GOT3 (cell line): ENCODE measurements at regions not wholly inside any gene's neighbourhood (a gene's known extent, or its start where the extent isn't known, plus 50 kb on each side); places are given as distances from the start of the nearest gene placed in this dataset.
"Not testable (repeated sequence)": the region's sequence is repeated elsewhere in the genome, so short reads cannot be mapped to it uniquely, and the experiment has no call there.

Experiments used
- DNase-seq: peaks from one replicate; lab custom pipeline; 2025; ENCODE audit warnings: mixed read lengths; lab: John Stamatoyannopoulos, UW

DNA sequence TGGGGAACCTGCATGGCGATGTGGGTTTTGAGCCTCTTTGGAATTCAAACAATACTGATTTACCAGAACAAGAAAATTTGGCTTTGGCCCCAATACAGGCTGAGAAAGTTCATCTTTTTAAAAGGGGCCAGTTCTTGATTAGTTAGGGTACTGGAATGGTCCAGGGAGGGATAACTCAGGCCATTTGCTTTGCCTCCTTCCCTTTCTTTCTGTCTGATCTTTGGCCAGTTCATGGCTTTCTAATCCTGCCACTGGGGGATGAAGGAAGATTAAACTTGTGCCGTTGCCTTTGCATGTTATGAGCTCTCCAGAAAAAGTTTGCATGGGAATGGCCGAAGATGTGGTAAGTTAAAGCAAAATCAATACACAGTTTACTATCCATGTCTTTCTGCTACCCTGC, 78.4 kb downstream of the ADAMTS15 start:
- DNase-seq = no peak

DNA sequence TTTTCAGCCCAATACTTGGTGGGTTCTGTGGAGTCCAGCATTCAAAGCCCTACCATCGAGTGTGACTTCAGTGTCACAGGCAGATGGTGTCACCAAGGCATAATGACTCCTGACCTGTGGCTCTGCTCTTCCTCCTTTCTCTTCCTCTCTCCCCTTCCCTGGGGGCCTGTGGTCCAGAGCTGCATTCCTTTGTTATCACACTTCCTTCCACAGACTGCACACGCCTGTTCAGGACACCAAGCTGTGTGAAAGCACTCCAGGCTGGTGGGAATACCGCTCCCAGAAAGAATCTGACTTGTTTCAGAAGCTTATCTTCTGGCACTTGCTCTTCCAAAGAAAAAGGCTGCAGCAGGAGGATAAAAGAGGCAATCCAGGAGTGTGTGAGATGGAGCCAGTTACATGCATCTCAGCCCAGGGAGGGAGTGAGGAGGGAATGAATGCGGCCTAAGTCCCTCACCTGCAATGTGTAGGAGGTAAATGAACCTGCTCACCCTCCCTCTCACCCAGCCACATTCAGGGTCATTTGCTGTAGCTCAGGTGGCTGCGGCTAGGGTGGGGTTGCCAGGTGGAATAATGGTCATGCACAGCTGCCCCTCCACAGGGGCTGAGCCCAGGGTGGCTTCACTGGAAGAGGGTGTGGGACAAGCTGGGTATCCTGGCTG, 79.3 kb downstream of the ADAMTS15 start:
- no peak for DNase-seq

DNA sequence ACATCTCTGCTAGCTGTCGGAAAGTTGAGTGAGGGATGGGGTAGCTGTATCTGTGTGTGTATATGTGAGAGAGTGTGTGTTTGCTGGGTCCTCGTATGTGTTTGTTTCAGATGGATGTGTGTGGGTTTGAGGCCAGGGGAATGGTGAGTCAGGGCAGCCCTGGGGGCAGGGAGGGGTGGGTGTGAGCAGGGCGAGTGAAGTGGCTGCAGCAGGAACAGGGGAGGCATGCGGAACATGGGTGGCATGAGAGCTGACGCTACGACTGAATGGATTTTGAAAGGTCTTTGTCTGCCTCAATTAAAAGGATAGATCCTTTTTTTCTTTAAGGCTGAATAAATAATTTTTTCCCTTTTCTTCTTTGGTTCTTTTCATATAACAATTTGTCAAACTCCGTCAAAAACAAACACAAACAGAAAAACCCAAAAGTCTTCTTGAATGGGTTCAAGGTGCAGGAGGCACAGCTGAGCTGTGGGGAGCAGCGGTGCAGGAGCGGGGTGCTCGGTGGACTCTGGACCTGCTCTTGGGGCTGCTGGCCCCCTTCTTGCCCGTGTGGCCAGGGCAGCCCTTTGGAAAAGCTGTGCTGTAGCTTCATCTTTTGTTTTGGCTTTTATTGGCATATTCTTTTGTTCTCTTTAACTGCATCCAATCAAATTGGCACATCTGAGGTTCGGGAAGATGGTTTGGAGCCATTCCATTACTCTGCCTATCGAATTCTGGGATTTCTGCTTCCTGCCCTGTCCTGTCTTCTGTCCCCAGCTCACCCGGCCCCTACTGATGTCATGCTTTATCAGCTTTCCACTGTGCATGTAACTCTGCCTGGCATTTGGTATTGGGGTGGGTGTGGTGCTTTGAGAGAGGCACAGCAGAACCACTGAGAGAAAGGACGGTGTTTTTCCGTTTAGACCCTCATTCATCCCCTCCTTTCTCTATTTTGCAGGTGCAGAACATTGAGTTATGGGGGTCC, 80.1 kb downstream of the ADAMTS15 start:
- DNase-seq = no peak

DNA sequence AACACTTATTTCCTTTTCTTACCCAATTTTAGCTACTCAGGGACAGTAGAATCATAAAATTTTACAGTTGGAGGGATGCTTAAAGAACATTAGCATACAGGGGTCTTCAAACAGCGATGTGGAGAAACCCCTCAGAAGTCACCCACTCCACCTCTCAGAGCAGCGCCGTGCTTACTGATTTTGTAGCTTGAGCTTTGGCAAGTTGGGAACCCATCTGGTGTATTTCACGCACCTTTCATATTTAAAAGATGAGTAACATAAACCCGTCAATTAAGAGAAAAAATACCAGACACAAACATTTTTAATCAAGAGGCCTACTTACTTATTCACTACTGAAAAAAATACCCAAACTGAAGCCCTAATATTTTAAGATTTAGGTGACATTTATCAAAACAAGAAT, 80.9 kb downstream of the ADAMTS15 start:
- no peak for DNase-seq

DNA sequence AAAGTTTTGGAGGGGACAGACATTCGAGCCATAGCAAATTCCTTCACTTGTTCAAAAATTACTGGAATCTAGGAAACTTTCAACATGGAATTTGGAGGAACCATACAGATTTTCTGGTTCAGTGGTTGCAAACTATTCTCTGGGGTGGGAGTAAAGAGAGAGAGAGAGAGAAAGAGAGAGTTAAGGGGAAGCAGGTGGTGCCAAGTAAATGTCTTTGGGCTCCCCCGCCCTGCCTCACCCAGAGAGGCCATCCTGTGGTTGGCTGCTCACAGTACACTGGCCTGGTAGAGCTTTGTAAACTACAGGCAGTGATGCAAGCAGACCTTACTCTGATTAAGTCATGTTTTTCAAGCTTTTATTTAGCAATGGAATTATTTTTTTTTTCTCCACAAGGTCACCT, 82.6 kb downstream of the ADAMTS15 start:
- DNase-seq = no peak

DNA sequence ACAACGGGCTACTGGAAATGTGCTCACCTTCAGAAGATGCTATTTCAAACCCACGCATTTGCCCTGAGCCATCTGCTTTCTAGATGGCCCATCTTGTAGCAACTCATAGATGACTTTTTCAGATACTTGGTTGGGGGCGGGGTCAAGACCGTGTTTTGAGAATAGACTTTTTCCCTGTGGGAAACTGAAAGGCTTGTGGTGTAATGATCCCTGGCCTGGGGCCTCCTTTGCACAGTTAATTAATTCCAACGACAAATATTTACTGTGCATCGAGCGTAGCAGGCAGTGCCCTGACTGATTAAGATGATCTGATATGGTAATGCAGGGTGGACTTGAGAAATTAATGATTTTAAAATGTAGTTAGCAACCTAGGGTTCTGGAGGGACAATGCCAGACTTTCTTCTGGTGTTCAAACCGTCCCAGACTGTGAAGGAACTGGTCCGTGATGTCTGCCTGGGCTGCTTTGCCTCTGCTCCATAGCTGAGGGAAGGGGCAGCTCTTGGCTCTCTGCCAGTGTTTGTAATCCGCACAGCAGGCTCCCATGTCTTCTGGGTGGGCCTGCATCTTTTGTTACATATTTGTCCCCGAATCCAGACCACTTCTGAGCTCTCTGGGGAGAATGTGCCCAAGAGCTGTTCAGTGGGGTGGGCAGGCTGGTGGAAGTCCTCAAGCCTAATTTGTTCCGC, 84.8 kb downstream of the ADAMTS15 start:
- no peak for DNase-seq

DNA sequence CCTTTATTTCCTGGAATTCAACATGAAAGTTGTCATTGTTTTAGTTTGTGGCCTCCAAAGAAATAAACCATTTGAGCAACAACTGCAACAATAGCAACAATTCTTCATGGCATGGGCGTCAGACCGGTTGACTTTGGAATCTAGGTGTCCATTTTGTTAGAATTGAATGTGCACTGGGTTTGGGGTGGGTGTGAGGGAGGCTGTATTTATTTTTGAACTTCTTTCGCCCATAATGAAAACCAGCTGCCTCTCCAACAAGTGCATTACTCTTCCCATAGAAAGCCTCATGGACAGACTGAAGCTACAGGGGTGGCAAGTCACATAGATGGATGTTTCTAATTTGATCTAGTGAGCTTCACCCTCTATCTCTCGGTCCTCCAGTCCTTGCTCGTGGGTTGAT, 85.4 kb downstream of the ADAMTS15 start:
- DNase-seq = no peak

DNA sequence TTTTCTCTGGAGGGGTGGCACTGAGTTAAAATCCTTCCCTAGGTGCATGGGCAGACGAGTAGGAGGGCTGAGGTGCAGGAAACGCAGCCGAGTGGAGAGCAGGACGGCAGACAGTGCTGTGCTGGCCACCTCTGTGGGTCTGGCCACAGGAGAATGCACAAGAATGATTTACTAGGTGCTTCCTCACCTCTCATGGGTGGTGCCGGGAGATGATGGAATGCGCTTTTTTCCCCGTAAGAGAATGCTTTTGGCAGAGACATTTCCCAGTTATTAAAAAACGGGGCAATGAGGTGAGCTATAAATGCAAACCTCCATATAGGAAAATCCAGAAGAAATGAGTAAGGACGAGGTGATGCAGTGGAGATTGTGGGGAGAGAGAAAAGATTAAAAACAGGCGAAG, 86.1 kb downstream of the ADAMTS15 start:
- no peak for DNase-seq

DNA sequence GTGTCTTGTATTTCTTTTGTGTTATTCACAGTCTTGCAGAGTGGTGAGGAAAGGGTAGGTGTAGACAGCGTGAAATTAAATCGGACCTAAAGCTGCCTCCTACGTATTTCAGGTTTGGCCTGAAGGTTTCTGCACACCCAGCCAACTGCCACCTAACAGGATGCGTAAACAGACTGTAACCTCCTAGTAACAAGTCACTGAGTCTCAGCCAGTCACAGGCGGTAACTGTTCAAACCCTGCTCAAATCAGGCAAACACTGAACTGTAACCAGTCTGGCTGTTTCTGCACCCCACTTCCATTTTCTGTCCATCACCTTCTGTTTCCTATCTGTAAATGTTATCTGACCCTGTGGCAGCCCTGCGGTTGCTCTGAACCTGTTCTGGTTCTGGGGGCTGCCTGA, 87.1 kb downstream of the ADAMTS15 start:
- DNase-seq = no peak

DNA sequence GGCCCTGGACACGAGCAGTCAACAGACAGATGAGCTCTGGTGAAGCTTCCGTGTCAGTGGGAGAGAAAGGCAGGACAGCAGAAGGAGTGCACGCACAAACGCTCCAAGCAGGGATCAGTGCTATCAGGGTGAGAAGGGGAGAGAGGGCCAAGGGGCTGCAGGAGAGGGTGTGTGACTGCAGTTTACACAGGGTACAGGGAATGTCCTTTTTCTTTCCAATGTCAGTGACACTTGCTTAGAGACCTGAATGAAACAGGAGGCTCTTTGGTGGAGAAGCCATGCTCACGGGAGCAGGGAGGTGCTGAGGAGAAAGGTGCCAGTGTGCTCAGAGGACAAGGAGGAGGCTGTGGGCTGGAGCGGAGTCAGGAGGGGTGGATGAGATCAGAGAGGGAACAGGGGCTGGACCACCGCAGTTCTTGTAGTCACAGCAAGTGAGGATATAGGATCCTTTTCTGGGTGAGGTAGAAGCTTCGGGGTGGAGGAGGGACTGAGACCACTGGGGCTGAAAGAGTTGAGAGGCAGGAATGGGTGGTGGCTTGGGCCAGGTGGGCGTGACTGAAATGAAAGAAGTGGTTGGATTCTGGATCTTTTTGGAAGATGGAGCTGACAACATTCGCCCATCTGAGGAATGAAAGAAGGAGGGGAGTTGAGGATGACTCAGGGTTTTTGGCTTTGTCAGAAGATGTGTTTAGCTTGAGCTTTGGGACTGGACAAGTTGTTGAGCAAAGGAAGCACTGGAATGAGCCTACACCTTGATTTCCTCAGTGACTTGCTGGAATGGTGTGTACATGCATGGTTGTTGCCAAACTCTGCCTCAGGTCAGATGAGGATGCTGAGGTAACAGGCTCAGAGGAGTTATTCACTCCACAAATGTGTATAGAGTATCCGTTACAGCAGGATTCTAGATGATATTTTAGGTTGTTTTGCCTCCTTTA, 87.9 kb downstream of the ADAMTS15 start:
- DNase-seq = no peak

DNA sequence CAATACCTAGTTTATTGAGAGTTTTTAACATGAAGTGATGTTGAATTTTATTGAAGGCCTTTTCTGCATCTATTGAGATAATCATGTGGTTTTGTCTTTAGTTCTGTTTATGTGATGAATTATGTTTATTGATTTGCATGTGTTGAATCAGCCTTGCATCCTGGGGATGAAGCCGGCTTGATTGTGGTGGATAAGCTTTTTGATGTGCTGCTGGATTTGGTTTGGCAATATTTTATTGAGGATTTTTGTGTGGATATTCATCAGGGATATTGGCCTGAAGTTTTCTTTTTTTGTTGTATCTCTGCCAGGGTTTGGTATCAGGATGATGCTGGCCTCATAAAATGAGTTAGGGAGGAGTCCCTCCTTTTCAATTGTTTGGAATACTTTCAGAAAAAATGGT, 91.2 kb downstream of the ADAMTS15 start:
- DNase-seq = not testable (repeated sequence)

DNA sequence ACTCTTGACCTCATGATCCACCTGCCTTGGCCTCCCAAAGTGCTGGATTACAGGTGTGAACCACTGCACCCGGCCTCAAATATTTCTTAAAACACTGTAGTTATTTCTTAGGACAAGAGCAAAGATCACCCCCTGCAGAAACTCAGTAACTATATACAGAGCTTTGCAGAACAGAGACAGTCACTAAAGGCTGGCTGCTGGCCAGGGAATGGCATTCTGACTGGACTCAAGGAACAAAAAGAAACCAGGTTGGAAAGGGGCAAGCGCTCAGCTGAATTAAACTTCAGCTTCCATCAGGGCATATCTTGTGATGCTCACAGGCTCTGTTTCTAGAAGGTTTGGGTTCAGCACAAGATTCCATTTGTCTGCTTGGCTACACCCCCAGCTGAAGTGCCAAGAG, 95.8 kb downstream of the ADAMTS15 start:
- DNase-seq = no peak

DNA sequence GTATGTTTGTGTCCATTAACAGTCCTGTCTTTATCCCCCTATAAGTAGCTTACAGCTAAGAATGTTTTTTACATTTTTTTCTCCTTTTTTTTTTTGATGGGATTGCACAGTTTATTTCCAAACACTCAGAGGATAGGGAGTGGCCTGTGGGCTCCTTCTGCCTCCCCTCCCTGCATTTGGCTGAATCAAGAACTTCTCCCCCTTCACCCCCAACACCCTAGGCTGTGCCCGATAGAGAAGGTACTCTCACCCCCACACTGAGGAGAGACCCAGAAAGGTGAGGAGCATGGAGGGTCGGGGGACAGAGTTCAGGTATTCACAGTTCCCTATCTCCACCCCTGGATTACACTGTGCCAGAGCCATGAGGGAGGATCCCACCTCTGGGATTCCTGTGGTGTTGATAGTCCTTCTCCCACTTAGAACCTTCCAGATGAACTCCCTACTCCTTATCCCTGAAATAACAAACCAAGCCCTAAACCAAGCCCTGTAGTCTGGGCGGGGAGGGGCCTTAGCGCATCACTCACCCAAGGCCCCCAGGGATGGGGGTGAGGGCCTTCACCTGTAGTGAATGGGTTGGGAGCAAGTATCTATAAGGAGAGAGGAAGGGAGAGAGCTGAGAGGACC, 97.1 kb downstream of the ADAMTS15 start:
- no peak for DNase-seq

DNA sequence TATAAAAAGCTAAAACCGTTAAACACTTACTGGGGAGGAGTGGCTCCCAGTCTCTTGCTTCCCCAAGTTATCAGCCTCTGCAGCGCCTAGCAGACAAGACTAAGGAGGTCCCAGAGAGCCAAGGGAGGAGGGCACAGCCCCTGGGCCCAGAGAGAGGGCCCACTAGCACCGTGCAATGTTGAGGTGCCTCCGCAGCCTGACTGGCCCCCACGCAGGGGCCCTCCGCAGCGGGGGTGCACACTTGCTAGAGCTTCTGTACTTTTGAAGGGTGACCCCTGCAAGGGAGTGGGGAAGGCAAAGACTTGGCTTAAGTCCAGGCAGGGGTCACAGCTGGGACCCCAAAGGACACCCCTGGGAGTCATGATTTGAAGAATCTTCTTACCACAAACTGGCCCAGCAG, 98.0 kb downstream of the ADAMTS15 start:
- no peak for DNase-seq

DNA sequence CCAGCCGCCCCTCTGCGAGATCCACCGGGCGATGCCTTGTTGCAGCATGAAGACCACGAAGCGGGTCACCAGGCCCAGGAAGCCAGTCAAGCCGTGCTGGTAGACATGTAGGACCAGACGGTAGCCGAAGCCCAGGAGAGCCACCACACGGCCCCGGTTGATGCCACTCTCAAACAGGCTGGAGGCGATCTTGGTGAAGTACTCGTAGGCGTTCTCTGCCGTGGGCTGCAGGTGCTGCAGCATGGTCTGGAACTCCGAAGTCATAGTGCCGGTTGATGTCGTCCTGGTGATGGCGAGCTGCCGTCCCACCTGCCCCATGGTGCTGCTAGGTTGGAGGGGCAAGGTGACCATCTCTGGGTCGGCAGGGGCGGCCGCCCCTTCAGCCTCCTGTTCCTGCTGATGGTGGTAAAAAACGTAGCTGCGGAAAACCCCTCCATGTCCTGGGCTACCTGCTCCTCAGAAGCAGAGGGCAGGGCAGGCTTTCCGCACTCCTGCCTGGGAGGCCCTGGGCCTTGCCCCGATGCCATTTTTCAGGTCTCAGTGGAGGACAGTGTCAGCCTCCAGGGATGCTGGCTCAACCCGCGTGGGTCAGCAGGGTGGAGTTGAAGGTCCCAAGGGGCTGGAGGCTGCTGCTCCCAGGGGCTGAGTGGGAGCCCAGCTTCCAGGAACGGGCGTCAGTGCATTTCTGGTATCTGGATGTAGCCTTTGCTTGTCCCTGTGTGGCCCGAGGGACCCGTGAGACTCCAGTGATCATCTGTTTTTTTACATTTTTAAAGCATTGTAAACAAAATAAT, 98.7 kb downstream of the ADAMTS15 start:
- DNase-seq = no peak

DNA sequence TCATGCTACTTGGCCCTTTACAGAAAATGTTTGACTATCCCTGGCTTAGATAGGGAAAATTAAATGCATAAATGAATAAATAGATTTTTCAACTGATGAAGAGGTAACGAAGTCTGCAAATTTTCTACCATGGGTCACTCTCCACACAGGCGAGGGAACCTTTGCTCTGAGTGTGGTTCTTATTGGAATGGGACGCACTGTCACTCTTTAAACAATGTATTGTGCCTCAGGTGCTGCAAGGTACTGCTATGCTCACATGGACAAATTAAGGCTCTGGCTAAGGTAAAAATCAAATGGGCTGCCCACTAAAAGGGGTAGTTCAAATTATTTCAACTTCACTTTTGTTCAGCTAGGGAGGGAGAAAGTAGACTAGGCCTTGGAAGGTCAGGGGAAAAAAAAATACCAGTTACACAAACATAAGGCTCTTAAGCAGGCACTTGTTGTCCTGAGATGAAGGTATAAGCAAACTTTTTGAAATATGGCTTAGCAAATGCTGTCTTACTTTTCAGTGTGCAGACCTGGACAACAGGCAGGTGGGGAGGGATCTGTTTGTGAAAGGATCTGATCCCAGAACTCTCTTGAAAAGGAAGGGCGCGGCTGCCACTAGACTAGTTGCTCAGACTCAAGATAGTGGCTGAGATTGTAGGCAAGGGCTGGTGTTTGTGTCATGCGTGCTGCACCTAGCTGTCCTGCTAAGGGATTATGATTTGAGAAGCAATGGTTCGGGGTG, 99.5 kb downstream of the ADAMTS15 start:
- DNase-seq = no peak

DNA sequence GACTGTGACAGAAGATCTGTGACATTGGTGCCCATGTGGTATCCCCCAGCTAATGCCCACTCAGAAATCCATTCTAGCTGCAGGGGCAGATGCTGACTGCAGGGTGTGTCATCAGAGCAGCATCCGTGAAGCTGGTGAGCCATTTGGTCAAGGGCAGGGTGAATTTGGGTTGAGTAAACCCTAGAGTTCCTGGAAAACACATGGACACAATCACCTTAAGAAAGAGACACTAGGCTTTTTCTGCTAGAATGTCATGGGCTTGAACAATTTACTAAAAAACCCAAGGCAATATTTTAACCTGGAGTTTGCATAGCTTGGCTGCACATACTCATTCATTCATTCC, 100.0 kb downstream of the ADAMTS15 start:
- DNase-seq = no peak

DNA sequence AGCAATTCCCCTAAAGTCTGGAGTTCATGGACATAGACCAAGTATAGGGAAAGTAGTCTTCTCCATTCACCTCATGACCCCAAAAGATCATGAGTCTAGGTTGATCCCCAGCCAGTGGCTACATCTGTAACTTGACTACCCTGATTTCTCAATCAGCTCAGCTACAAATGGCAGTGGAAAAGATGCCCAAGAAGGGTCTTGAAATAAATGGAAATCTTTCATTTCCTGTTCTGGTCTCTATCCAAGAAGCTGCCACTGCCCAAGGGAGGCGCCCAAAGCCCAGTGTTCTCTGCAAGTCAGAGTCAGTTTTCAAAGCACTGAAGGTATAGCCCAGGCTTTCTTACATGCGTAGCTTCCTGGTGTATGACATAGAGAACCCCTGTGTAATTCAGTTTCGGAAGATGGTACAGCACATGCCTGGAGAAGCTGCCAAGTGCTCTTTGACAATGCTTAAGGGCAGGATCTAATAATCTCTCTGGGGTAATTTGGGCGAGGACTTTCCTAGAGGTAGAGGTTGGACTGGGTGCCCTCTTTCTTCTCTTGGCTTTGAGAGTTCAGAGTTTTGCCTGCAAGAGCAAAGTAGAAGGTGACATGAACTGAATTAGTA, 101.1 kb downstream of the ADAMTS15 start:
- DNase-seq = no peak

DNA sequence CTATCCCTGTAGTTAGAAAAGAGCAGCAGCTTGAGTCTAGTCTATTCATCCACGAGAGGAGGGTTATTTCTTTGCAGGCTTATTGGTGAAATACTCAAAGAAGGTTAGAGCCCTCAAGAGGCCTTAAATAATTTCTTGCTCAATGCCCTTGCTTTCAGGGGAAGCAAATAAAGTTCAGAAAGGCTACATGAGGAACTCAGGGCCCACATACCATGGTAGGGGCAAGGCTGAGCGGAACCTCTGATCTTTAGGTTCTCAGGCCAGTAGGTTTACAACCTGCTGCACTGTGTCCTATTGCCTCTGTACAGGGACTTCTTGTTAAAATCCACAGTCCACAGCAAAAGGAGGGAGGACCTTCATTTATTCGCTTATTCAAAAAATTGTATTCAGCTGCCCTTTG, 101.7 kb downstream of the ADAMTS15 start:
- no peak for DNase-seq
